ENCODE measurements at regions not wholly inside any gene's neighbourhood (a gene's known extent, or its start where the extent isn't known, plus 50 kb on each side); places are given as distances from the start of the nearest gene placed in this dataset.

DNA sequence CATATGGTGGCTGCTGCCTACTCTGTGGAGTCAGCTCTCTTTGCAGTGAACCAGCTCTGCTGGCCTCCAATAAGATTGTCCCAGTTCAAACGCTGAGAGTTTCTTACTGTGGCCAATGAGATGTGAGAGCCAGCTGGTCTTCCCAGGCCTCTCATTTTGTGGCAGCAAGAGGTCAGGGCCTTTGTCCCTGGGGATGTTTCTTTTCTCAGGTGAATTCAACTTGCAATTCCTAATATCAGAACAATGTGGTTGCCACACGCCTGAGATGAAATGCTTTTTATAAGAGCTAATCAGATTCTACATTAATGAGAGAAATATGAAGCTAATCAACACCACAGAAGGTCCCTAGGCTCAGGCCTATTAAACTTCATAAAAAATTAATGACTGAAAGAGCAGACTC is 660.1 kb upstream of the CAMK1G start:
- TF ChIP-seq NFIC (IDR thresholded peaks at IDR 0.05) (no peak), CREB1 (IDR thresholded peaks at IDR 0.05; ENCODE audit: low read depth) (no peak), TAF1 (IDR thresholded peaks at IDR 0.05; ENCODE audit: low read depth) (no peak), EP300 (IDR thresholded peaks at IDR 0.05; ENCODE audit: borderline replicate concordance) (no peak), ZBTB7A (IDR thresholded peaks at IDR 0.05; ENCODE audit: low read depth) (no peak), TEAD4 (IDR thresholded peaks at IDR 0.05) (no peak), CEBPB (IDR thresholded peaks at IDR 0.05) (no peak)
- TF ChIP-seq, protein P1, sequence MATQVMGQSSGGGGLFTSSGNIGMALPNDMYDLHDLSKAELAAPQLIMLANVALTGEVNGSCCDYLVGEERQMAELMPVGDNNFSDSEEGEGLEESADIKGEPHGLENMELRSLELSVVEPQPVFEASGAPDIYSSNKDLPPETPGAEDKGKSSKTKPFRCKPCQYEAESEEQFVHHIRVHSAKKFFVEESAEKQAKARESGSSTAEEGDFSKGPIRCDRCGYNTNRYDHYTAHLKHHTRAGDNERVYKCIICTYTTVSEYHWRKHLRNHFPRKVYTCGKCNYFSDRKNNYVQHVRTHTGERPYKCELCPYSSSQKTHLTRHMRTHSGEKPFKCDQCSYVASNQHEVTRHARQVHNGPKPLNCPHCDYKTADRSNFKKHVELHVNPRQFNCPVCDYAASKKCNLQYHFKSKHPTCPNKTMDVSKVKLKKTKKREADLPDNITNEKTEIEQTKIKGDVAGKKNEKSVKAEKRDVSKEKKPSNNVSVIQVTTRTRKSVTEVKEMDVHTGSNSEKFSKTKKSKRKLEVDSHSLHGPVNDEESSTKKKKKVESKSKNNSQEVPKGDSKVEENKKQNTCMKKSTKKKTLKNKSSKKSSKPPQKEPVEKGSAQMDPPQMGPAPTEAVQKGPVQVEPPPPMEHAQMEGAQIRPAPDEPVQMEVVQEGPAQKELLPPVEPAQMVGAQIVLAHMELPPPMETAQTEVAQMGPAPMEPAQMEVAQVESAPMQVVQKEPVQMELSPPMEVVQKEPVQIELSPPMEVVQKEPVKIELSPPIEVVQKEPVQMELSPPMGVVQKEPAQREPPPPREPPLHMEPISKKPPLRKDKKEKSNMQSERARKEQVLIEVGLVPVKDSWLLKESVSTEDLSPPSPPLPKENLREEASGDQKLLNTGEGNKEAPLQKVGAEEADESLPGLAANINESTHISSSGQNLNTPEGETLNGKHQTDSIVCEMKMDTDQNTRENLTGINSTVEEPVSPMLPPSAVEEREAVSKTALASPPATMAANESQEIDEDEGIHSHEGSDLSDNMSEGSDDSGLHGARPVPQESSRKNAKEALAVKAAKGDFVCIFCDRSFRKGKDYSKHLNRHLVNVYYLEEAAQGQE (IDR thresholded peaks at IDR 0.05; ENCODE audit: low read depth) = no peak
- TF ChIP-seq, protein P2, sequence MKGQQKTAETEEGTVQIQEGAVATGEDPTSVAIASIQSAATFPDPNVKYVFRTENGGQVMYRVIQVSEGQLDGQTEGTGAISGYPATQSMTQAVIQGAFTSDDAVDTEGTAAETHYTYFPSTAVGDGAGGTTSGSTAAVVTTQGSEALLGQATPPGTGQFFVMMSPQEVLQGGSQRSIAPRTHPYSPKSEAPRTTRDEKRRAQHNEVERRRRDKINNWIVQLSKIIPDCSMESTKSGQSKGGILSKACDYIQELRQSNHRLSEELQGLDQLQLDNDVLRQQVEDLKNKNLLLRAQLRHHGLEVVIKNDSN (IDR thresholded peaks at IDR 0.05) = no peak
- TF ChIP-seq, protein P3, sequence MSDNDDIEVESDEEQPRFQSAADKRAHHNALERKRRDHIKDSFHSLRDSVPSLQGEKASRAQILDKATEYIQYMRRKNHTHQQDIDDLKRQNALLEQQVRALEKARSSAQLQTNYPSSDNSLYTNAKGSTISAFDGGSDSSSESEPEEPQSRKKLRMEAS (IDR thresholded peaks at IDR 0.05) = no peak

Data from Ishikawa (cell line).